PC-3 (cell line): ENCODE measurements at regions not wholly inside any gene's neighbourhood (a gene's known extent, or its start where the extent isn't known, plus 50 kb on each side); places are given as distances from the start of the nearest gene placed in this dataset.

ENCODE experiments used
- EZH2 ChIP-seq: fragments of 300-600 bp; sonication (generic); IDR thresholded peaks from one replicate; pipeline ENCODE4 v1.6.1; 2017; ENCODE audit warnings: antibody characterized with exemption, mild to moderate bottlenecking, low read length; ENCODE audit not compliant: unreplicated experiment
- EZH2phosphoT487 ChIP-seq: fragments of 300-600 bp; sonication (generic); IDR thresholded peaks from 2 replicates; pipeline ENCODE4 v1.6.1; 2018; ENCODE audit warnings: mild to moderate bottlenecking, antibody characterized with exemption, low read length, borderline replicate concordance
- TF ChIP-seq, protein P1 (sequence below): fragments of 300-600 bp; sonication (generic); conservative IDR thresholded peaks from 2 replicates; pipeline ENCODE4 v1.5.1; 2017; ENCODE audit warnings: antibody characterized with exemption, low read depth, mild to moderate bottlenecking, low read length

DNA sequence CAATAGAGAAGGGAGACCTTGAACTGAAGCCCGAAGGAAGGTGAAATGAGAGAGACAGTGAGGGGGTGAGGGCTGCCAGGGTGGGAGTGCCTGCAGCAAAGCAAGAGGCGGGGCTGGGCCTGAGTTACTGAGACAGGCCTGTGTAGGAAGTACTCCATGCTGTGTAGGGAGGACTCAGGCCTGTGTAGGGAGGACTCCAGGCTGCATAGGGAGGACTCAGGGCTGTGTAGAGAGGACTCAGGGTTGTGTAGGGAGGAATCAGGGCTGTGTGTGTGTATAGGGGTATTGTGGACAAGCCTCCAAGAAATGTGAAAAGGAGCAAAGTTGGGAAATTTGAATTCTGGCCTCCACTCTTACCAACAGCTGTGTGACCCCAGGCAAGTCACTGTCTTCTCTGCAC is 133.8 kb upstream of the CACNA1E start:
- TF ChIP-seq, protein P1, sequence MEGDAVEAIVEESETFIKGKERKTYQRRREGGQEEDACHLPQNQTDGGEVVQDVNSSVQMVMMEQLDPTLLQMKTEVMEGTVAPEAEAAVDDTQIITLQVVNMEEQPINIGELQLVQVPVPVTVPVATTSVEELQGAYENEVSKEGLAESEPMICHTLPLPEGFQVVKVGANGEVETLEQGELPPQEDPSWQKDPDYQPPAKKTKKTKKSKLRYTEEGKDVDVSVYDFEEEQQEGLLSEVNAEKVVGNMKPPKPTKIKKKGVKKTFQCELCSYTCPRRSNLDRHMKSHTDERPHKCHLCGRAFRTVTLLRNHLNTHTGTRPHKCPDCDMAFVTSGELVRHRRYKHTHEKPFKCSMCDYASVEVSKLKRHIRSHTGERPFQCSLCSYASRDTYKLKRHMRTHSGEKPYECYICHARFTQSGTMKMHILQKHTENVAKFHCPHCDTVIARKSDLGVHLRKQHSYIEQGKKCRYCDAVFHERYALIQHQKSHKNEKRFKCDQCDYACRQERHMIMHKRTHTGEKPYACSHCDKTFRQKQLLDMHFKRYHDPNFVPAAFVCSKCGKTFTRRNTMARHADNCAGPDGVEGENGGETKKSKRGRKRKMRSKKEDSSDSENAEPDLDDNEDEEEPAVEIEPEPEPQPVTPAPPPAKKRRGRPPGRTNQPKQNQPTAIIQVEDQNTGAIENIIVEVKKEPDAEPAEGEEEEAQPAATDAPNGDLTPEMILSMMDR, result no peak
- TF ChIP-seq EZH2, result no peak
- no peak for TF ChIP-seq EZH2phosphoT487
